Neural cell (in vitro differentiated cells): ENCODE measurements at regions not wholly inside any gene's neighbourhood (a gene's known extent, or its start where the extent isn't known, plus 50 kb on each side); places are given as distances from the start of the nearest gene placed in this dataset.

Experiments
- CTCF ChIP-seq: fragments of 450-650 bp; IDR thresholded peaks from 2 replicates; pipeline ENCODE4 v1.5.1; 2014; ENCODE audit warnings: antibody characterized with exemption, mild to moderate bottlenecking, moderate library complexity; ENCODE audit not compliant: poor library complexity, severe bottlenecking
- EP300 ChIP-seq: fragments of 450-650 bp; conservative IDR thresholded peaks from 2 replicates; pipeline ENCODE4 v1.6.1; 2014; ENCODE audit warnings: antibody characterized with exemption, mild to moderate bottlenecking, moderate library complexity; ENCODE audit not compliant: poor library complexity, severe bottlenecking
- EZH2 ChIP-seq: fragments of 200-600, 300-800 bp; shearing (Covaris generic), sonication (generic); IDR thresholded peaks from 2 replicates; pipeline ENCODE4 v1.6.1; 2014; ENCODE audit warnings: antibody characterized with exemption, low read length, borderline replicate concordance, mild to moderate bottlenecking; ENCODE audit not compliant: insufficient read depth, poor library complexity, severe bottlenecking
- MXI1 ChIP-seq: fragments of 450-650 bp; conservative IDR thresholded peaks from 2 replicates; pipeline ENCODE4 v1.6.1; 2014; ENCODE audit warnings: antibody characterized with exemption, mild to moderate bottlenecking; ENCODE audit not compliant: poor library complexity, severe bottlenecking
- POLR2AphosphoS5 ChIP-seq: IDR thresholded peaks from 2 replicates; pipeline ENCODE4 v1.6.1; 2012
- RAD21 ChIP-seq: fragments of 450-650 bp; conservative IDR thresholded peaks from 2 replicates; pipeline ENCODE4 v1.6.1; 2014; ENCODE audit warnings: antibody characterized with exemption, mild to moderate bottlenecking, moderate library complexity
- REST ChIP-seq: IDR thresholded peaks from 2 replicates; pipeline ENCODE4 v1.6.1; 2012; ENCODE audit warnings: borderline replicate concordance
- SMC3 ChIP-seq: fragments of 450-650 bp; conservative IDR thresholded peaks from 2 replicates; pipeline ENCODE4 v1.6.1; 2014; ENCODE audit warnings: antibody characterized with exemption, mild to moderate bottlenecking, moderate library complexity; ENCODE audit not compliant: poor library complexity

GRCh38 chr1:185598332-185598731 is 135.9 kb upstream of the HMCN1 start:
- TF ChIP-seq CTCF (no peak), EP300 (no peak), EZH2 (no peak), POLR2AphosphoS5 (no peak), RAD21 (no peak), MXI1 (no peak), REST (no peak), SMC3 (no peak)
